ENCODE measurements at regions not wholly inside any gene's neighbourhood (a gene's known extent, or its start where the extent isn't known, plus 50 kb on each side); places are given as distances from the start of the nearest gene placed in this dataset.
A peak's percentile ranks its signal among the peaks of the same experiment; 100 is the strongest.
"Not testable (repeated sequence)": the region's sequence is repeated elsewhere in the genome, so short reads cannot be mapped to it uniquely, and the experiment has no call there.

DNA sequence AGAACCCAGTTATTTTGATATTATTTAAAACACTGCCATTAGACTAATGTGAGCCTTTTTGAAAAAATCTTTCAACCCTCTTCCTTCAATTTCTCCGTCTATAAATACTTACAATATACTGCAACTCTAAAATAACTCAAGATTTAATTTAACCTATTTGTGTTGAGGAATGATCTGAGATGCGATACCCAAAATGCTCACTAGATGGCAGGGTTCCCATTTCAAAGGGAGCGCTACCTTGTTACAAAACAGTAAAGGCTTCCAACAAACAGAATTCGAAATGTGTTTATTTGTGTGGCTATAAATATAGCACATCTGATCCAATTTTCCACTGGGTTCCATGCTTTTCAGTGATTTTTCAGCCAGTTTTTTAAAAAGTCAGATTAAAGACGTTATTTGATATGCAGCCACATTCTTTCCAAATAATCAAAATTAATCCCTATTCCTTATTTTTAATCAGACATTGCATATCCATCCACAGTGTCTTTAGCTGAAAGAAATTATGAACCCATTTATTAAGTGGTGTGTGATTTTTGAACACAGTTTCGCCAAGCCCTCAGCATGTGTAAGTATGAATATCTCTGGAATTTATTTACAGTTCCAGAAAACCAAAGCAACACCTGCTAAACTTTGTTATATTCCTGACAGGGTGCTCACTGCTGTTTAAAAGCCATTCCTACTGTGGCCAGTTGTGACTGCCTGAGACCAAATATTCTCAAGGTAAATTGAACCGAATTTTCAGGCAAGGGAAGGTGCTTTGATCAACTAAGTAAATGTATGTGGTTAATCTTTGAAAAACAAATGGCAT is 668.0 kb upstream of the LCORL start:
- peak in 1 of 2 experiments; percentile 8 for DNase-seq

DNA sequence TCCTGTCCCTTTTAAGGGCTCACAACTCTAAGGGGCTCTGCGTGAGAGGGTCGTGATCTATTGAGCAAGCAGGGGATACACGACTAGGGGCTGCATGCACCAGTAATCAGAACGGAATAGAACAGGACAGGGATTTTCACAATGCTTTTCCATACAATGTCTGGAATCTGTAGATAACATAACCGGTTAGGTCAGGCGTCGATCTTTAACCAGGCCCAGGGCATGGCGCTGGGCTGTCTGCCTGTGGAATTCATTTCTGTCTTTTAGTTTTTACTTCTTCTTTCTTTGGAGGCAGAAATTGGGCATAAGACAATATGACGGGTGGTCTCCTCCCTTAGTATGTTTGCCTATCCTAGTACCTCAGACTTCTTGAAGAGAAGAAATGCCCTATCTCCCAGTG is 666.8 kb upstream of the LCORL start:
- DNase-seq = not testable (repeated sequence)

DNA sequence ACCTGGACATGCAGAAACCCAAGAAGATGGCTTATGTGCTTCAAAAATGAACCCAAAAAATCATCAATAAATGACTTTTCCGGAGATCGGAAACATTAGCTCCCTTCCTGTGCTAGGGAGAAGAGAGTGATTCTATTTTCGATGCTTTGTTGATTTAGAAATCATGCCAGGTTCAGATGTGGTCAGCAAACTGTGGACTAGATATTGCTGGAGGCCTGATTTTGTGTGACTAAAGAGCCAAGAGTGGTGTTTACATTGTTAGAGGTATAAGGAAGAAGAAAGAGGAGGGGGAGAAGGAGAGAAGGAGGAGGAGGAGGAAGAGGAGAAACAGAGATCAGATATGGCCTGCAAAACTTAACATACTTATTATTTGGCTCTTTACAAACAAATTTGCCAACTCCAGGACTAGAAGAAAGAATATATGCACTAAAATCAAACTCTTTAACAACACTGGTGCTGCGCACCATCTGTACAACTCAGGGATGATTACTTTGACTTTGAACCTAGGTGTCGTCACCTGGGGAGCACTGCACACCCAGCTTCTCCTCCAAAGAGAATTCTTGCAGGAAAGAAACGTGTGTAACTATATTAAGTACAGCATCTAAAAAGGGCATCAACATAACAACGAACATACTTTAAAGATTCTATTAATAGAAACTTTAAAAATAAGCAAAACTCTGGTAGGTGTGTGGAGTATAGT is 664.9 kb upstream of the LCORL start:
- DNase-seq = no peak

DNA sequence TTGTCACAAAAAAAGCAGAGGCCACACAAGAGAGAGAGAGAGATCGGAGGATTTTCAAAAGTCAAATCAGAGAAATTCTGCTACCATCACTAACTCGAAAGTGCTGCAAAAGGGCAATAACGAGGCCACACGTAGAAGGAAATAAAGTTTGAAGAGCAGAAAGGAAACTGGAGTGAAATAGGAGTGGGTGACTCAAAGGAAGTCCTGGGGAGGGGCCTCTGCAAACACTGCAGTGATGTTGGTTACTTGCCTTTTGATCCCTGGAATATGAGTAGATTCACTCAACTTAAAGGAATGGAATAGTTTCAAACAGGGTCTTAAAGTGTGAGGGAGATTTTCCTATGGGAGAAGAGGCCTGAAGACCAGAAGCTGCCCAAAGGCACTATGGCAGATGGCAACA is 663.4 kb upstream of the LCORL start:
- DNase-seq = no peak

DNA sequence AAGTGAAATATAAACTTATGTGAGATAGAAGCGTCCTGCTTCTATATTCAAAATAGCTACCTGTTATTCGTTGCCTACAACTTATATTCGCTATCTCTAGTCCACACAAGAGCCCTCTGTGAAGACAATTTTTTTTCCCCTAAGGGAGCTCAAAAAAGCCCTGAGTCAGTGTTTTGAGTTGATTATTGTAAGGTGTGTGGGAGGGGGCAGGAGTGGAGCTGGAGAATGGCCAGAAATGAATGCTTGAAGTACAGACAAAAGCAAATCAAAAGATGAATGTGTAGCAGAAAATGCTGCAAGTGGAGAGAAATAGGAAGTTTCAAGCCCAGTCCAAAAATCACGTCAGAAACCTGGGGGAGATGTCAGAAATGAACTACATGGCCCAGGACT is 655.0 kb upstream of the LCORL start:
- DNase-seq = no peak

DNA sequence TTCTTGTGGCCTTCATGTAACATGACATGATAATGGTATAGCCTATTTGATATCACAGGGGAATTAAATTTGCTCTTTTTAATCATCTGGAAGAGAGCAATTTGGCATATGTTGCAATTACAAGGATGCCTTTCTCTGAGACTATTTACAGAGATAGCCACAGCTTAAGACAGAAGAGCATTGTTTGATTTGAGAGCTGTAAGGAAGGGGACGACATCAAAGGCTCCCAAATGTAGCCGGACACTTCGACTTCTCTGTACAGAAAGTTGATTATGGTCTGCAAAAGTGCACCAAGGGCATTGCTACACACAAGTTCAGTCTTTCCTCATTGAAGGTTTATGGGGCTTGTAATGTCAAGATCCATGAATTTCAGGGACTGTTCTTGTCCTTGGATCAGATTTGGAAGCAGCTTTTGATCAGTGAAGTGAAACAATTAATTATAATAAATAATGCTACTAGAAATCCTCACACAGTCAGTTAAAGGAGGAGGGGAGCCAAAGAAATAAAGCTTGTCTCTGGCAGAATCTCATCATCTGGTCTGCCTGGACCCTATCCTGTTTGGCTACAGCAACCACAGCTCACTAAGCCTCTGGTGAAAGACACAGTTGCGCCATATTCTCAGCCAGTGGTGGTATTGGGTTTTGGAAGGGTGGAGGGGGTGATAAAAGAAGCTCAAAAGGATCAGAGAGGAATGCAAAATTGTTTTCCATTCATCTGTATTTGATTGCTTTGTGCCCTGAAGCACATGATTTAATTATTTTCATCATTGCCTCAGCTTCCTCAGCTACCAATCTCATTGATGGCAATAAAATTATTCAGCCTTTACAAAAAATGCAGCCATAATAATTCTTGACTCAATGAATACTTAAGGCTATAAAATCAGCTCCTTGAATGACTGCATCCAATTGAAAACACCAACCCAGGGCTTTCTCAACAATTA is 654.3 kb upstream of the LCORL start:
- no peak for DNase-seq

DNA sequence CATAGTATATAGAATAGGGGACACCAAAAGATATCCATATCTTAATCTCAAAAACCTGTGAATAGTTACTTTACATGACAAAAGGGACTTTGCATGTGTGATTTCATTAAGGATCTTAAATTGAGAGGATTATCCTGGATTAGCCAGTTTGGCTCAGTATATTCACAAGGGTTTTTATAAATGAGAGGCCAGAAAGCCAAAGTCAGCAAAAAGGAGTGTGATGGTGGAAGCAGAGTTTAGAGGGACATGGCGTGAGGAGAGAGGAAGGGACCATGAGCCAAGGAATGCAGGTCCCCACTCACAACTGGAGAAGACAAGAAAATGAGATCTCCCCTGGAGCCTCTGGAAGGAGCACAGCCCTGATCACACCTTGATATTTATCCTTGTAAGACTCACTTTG is 648.5 kb upstream of the LCORL start:
- no peak for DNase-seq

DNA sequence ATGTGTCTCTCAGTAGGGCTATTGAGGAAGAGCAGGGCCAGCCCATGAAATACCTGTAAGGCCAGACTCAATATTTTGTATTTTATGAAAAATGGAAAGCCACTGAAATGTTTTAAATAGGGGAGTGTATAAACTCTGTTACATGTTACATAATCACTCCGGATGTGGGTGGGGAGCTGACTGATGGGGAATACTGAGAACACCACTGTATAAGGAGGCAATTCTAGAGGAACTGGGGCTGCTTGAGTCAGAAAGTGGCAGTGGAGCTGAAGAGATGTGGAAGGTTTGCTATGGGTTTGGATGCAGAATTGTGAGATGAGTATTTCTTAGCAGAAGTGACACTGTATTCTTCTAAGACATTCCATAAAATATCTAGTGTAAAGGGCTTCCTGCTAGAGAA is 647.8 kb upstream of the LCORL start:
- DNase-seq = no peak

DNA sequence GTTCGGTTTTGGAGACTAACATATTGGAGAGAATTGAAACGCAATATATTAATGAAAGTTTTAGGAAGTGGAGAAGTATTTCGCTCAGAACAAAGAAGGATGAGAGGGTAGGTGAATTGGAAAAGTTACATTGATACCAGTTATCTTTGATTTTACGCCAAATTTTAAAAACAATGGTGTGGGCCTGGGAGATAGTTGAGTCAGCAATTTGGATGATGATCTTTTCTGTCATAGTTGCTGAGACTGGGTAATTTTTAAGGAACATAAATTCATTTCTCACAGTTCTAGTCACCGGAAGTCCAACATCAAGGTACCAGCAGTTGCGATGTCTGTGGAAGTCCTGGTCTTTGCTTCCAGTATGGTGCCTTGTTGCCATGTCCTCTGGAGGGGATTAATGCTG is 644.8 kb upstream of the LCORL start:
- DNase-seq = no peak

DNA sequence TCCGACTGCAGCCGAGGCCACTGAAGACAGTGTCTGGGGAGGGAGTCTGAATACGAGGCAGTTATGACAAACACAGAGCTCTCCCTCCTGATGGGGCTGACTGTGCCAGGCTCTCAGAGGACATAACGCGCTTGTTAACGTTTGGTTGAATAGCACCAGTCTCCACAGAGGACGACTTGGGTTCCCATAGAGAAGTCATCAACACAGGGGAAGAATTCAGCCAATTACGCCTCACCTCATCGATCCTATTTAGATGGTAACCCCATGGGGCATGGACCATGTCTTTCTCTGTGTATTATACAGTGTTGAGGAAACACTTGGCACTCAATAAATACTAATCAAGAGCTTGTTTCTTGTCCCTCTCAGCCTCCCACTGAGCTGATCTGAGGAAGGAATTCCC is 642.6 kb upstream of the LCORL start:
- DNase-seq = no peak

DNA sequence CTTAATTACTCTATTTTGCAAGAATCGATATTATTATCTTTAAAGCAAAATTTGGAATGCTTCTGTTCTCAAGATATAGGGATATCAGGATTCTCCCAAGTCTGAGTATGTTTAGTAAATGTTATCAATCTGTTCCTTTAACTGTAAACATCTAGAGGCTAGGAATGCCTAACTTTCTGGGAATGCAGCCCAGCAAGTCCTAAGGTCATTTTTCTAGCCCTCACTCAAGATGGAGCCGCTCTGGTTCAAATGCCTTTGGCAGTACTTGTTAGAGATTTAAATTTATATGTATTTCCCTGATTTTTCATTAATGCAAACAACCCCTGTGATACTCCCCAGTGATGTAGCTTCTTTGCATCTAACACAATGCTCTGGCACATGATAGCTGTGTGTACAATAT is 623.8 kb upstream of the LCORL start:
- no peak for DNase-seq

DNA sequence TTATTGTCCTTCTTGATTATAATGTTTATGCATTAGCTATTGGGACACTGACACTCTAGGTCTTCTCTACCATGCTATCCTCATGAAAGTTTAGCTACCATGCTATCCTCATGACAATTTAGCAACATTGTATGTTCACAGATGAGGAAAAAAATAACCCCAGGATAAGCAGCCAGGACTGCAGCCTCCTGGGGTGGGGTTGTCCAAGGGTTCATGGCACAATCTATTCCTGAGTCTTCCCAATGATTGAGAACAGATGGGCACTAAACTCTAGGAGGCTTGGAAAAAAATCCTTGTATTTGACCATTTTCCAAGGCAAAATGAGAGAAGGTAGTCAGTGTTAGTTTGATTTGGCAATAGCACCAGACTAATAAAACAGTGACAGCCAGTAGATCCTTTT is 619.8 kb upstream of the LCORL start:
- DNase-seq = no peak

DNA sequence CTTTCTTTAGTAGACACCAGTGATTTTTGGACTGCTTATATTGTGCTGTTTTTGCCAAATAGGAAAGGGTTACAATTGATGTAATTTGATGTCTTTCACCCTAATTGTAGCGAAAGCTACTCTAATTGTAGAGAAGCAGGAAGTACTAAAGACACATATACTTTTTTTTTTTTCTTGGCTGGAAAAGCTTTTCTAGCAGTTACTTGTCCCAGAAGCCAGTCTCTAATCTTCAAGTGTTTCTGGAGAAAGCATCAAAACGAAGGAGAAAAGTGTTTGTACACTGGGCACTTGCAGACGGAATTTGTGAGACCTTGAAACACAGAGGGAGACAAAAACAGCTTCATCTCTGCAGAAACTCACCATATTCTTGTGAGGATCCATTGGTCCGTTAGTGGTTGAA is 616.5 kb upstream of the LCORL start:
- no peak for DNase-seq

DNA sequence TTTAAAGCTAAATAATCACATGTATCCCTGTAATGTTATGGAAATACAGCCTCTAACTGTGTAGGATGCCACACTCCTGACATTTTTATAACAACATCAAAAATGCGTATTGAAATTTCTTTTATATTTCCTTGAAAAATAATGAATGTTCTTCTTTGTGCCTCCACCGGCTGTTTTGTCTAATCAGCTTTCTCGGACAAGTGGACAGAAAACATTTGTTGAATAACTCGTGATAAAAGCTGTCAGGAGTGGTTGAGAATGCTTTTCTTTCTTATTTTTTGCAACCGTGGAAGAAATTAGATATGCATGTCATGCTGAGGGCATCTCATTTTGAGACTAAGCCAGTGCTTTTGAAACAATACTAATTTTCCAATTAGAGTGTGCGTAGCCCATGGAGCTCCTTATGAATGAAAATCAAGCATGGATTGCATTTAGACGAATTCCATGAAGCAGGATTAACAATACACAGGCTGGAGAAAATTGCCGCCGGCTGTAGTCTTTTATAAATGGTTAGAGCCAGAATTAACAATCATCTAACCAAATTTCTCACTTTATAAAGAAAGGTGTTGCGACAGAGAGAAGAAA is 614.5 kb upstream of the LCORL start:
- no peak for DNase-seq

DNA sequence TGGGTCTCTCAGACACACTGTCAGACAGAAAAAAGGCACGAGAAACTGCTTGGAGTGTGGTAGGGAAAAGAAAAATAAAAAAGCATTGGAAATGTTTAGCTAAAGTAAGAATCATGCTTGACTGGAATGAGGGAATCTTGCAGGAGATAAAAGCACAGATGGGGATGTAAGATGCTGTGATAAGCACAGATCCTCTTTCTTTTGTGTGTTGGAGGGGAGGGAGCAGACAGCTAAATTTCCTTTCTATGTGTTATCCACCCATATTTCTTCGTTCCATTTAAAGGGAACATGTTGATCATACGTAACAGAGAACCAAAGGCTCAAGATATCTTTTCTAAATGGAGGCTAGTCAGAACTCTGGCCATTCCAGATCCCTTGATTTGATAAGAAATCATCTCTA is 614.0 kb upstream of the LCORL start:
- no peak for DNase-seq

DNA sequence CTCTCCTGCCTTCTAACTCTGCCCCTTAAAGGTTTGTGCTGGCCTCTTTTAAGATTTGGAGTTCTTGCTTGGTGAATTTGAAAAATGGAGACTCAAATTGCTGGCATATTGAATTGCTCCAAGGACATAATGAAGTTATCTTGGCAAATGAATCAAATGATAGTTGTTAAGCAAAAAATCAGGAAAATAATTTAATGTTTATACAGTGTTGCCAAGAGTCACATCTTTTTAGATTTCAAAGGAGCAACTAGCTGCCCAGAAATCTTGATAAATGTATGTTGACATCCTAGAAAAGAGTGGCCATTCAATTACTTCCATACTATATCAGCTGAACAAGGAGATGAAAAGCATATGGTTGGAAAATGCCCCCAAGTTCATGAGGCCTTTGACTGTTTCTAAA is 610.0 kb upstream of the LCORL start:
- no peak for DNase-seq

DNA sequence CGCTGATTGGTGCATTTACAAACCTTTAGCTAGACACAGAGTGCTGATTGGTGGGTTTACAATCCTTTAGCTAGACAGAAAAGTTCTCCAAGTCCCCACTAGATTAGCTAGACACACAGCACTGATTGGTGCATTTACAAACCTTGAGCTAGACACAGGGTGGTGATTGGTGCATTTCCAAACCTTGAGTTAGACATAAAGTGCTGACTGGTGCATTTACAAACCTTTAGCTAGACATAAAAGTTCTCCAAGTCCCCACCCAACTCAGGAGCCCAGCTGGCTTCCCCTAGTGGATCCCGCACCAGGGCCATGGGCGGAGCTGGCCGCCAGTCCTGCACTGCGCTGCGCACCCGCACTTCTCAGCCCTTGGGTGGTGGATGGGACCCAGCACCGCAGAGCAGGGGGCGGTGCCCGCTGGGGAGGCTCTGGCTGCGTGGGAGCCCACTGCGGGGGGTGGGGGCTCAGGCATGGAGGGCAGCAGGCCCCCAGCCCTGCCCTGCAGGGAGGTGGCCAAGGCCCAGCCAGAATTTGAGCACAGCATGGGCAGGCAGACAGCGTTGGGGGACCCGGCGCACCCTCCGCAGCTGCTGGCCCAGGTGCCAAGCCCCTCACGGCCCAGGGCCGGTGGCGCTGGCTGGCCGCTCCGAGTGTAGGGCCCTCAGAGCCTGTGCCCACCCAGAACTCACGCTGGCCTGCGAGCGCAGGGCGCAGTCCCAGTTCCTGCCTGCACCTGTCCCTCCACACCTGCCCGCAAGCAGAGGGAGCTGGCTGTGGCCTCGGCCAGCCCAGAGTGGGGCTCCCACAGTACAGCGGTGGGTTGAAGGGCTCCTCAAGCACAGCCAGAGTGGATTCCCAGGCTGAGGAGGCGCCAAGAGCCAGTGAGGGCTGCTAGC is 608.9 kb upstream of the LCORL start:
- DNase-seq = no peak

DNA sequence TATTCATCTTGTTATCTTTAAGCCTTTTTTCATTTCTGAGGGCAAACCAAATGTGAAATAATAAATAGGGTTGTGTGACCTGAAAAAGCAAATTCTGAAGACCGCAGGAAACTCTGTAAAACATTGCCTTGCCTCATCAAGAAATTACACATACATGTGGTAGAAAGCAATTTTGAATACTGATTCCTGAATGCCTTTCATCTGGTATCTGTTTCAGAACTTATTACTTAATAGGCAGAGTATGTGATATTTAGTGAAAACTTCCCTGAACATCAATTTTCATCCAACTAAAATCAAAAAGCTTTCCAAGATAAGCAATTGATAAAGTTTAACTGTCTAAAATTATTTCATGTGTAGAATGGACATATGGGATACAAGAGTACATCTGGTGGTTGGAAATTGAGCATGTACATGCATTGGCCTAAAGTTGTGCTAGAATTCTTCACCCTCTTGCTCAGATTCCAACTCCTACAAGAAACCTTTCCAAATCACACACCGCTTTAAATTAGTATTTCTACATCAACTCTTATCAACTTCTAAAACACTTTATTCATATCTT is 606.0 kb upstream of the LCORL start:
- no peak for DNase-seq

DNA sequence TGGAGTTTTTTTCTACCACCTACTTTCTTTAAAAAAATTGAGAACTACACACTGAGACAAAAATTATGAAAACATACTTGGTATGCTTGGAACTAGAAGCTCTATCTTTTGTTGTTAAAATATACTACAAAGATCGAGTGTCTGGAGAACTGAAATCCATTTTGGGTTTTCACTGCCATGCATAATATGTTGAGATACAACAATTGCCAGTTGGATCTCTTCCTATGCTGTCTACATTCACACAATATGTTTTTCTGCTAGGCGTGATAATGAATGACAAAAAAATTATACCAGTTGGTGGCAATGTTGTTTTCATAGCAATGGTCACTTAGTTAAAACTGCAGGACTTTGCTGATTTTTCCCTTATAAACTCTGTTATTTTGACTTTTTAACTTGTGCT is 605.4 kb upstream of the LCORL start:
- DNase-seq = no peak

DNA sequence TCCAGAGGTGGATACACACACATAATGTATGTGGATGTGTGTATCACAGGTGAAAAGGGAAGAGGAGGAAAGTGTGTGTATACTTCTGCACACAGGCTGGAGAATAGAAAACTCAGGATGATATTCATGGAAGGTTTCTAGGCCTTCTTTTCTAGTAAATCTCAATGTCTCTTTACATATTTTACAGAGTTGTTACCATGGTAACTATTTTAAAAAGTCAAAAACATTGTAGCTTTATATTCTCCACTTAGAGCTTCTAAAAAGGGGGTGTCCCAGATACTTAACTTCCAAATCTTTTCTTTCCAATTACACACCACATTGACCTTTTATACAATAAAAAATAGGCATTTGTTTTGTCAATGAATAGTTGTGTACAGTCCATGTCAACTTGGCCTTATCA is 604.8 kb upstream of the LCORL start:
- DNase-seq = no peak

DNA sequence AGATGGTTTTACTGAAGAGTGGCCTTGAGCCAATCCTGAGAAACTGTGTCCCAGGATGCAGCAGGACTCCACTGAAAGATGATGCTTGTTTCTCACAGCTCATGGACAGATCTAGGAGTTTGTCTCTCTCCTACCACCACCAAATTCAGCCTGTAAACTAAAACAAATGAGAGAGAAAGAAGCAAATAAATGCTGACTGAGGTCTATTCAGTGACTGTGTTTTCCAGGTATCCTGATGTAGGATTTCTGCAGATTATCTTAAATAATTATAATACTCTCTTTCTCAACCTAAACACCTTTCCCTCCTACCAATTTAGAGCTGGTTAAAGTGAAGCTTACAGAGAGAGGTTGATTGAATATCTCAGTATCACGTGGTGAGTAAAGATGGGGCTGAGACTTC is 599.6 kb upstream of the LCORL start:
- DNase-seq = no peak

DNA sequence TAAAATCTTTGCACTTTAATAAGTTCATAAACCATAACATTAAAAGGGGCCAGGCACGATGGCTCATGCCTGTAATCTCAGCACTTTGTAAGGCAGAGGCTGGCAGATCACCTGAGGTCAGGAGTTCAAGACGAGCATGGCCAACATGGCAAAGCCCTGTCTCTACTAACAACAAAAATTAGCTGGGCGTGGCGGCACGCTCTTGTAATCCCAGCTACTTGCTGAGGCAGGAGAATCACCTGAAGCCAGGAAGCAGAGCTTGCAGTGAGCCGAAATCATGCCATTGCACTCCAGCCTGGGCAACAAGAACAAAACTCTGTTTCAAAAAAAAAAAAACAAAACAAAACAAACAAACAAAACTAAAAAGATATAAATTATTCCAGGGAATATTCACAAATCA is 595.2 kb upstream of the LCORL start:
- DNase-seq = no peak

Measured in NCI-H187 (cell line).